HEK293 (cell line): ENCODE measurements at regions not wholly inside any gene's neighbourhood (a gene's known extent, or its start where the extent isn't known, plus 50 kb on each side); places are given as distances from the start of the nearest gene placed in this dataset.

ENCODE experiments used
- CTCF ChIA-PET: fragments of 350-600 bp; formaldehyde crosslinking; extraction: SDS; loops from one replicate; lab custom pipeline; 2021; ENCODE audit warnings: antibody characterized with exemption; lab: Yijun Ruan, JAX
- POLR2A ChIA-PET: fragments of 300-600 bp; formaldehyde crosslinking; extraction: SDS; loops from one replicate; lab custom pipeline; 2020; ENCODE audit warnings: antibody characterized with exemption, inconsistent platforms; lab: Yijun Ruan, JAX
- H3K27ac ChIP-seq: fragments of 200-500 bp; sonication (Bioruptor generic); 2 replicates; pipeline ENCODE4 v1.5.1; 2014; ENCODE audit warnings: low read depth, low read length, control low read depth, inconsistent platforms; ENCODE audit errors: extremely low read depth
- H3K36me3 ChIP-seq, 2 experiments: fragments of 200-500 bp in 1 of 2; sonication (Bioruptor generic) in 1 of 2; 1 replicate in 1 of 2; 2 replicates in 1 of 2; pipeline ENCODE4 v1.5.1; 2014 to 2017; ENCODE audit warnings: inconsistent platforms in 2 of 2, low read length in 2 of 2; ENCODE audit not compliant: control insufficient read depth in 2 of 2, insufficient read depth in 1 of 2
- H3K4me1 ChIP-seq: fragments of 200-500 bp; sonication (Bioruptor generic); 2 replicates; pipeline ENCODE4 v1.5.1; 2014; ENCODE audit warnings: mild to moderate bottlenecking, low read length, inconsistent platforms; ENCODE audit not compliant: control insufficient read depth, insufficient read depth
- H3K4me3 ChIP-seq: 2 replicates; pipeline ENCODE4 v1.5.1; 2011; ENCODE audit warnings: low read depth, mild to moderate bottlenecking, control low read depth, low read length, moderate library complexity
- H3K9me3 ChIP-seq: fragments of 200-500 bp; sonication (Bioruptor generic); 2 replicates; pipeline ENCODE4 v1.5.1; 2014; ENCODE audit warnings: low read depth, low read length, inconsistent platforms; ENCODE audit not compliant: control insufficient read depth, insufficient read depth
- BCL11A ChIP-seq: fragments of 450-650 bp; formaldehyde crosslinking; IDR thresholded peaks from 2 replicates; pipeline ENCODE4 v1.5.1; 2016; ENCODE audit warnings: low read depth, missing biosample characterization, missing genetic modification characterization
- CTCF ChIP-seq: fragments of 450-650 bp; formaldehyde crosslinking; IDR thresholded peaks from 2 replicates; pipeline ENCODE4 v1.5.1; 2016; ENCODE audit warnings: missing biosample characterization, missing genetic modification characterization
- GLI2 ChIP-seq: fragments of 450-650 bp; formaldehyde crosslinking; IDR thresholded peaks from 2 replicates; pipeline ENCODE4; 2017; ENCODE audit warnings: missing biosample characterization, missing genetic modification characterization, low read depth, borderline replicate concordance
- HIC1 ChIP-seq: fragments of 450-650 bp; formaldehyde crosslinking; IDR thresholded peaks from 2 replicates; pipeline ENCODE4 v1.5.1; 2016; ENCODE audit warnings: missing biosample characterization, missing genetic modification characterization
- MZF1 ChIP-seq: fragments of 450-650 bp; formaldehyde crosslinking; IDR thresholded peaks from 2 replicates; pipeline ENCODE4 v1.5.1; 2017; ENCODE audit warnings: missing biosample characterization, missing genetic modification characterization, borderline replicate concordance
- OVOL3 ChIP-seq: fragments of 450-650 bp; formaldehyde crosslinking; IDR thresholded peaks from 2 replicates; pipeline ENCODE4 v1.5.1; 2016; ENCODE audit warnings: missing biosample characterization, missing genetic modification characterization
- ZBTB7A ChIP-seq: fragments of 450-650 bp; formaldehyde crosslinking; IDR thresholded peaks from 2 replicates; pipeline ENCODE4 v1.5.1; 2016; ENCODE audit warnings: low read depth, missing biosample characterization, missing genetic modification characterization
- ZBTB8A ChIP-seq: fragments of 450-650 bp; formaldehyde crosslinking; IDR thresholded peaks from 2 replicates; pipeline ENCODE4 v1.5.1; 2016; ENCODE audit warnings: missing biosample characterization, missing genetic modification characterization
- ZEB2 ChIP-seq: fragments of 450-650 bp; formaldehyde crosslinking; IDR thresholded peaks from 2 replicates; pipeline ENCODE4 v1.5.1; 2016; ENCODE audit warnings: missing biosample characterization, missing genetic modification characterization
- ZNF10 ChIP-seq: fragments of 450-650 bp; formaldehyde crosslinking; IDR thresholded peaks from 2 replicates; pipeline ENCODE4 v1.5.1; 2017; ENCODE audit warnings: missing biosample characterization, missing genetic modification characterization
- ZNF148 ChIP-seq: fragments of 450-650 bp; formaldehyde crosslinking; IDR thresholded peaks from 2 replicates; pipeline ENCODE4 v1.5.0; 2017; ENCODE audit warnings: missing biosample characterization, missing genetic modification characterization, borderline replicate concordance
- ZNF175 ChIP-seq: fragments of 450-650 bp; formaldehyde crosslinking; IDR thresholded peaks from 2 replicates; pipeline ENCODE4 v1.5.1; 2016; ENCODE audit warnings: missing biosample characterization, missing genetic modification characterization
- ZNF214 ChIP-seq: fragments of 450-650 bp; formaldehyde crosslinking; IDR thresholded peaks from 2 replicates; pipeline ENCODE4 v1.5.1; 2017; ENCODE audit warnings: missing biosample characterization, mild to moderate bottlenecking, missing genetic modification characterization, borderline replicate concordance
- ZNF239 ChIP-seq: fragments of 450-650 bp; formaldehyde crosslinking; IDR thresholded peaks from 2 replicates; pipeline ENCODE4 v1.5.1; 2016; ENCODE audit warnings: missing biosample characterization, missing genetic modification characterization
- ZNF37A ChIP-seq: fragments of 450-650 bp; IDR thresholded peaks from 2 replicates; pipeline ENCODE4 v1.5.1; 2018; ENCODE audit warnings: missing biosample characterization, missing genetic modification characterization
- ZNF529 ChIP-seq: fragments of 450-650 bp; formaldehyde crosslinking; IDR thresholded peaks from 2 replicates; pipeline ENCODE4 v1.5.1; 2017; ENCODE audit warnings: missing genetic modification characterization, missing biosample characterization; ENCODE audit not compliant: insufficient replicate concordance
- ZNF629 ChIP-seq: fragments of 450-650 bp; formaldehyde crosslinking; IDR thresholded peaks from 2 replicates; pipeline ENCODE4 v1.5.1; 2017; ENCODE audit warnings: missing biosample characterization, missing genetic modification characterization
- ZNF768 ChIP-seq: fragments of 450-650 bp; formaldehyde crosslinking; IDR thresholded peaks from 2 replicates; pipeline ENCODE4 v1.5.1; 2018; ENCODE audit warnings: missing biosample characterization, mild to moderate bottlenecking, missing genetic modification characterization
- ZNF837 ChIP-seq: fragments of 450-650 bp; formaldehyde crosslinking; IDR thresholded peaks from 2 replicates; pipeline ENCODE4 v1.5.1; 2016; ENCODE audit warnings: missing biosample characterization, missing genetic modification characterization
- ZNF843 ChIP-seq: fragments of 450-650 bp; formaldehyde crosslinking; IDR thresholded peaks from 2 replicates; pipeline ENCODE4 v1.5.1; 2016; ENCODE audit warnings: missing biosample characterization, missing genetic modification characterization

- Histone ChIP-seq H3K4me3 (no peak overlapping the region), H3K36me3 (no peaks in the 10 kb centered on the region), H3K4me1 (no peaks in the 10 kb centered on the region), H3K9me3 (no peaks in the 10 kb centered on the region), H3K27ac (no peak overlapping the region)
- TF ChIP-seq ZNF175 (tag by site-specific recombination) (no peak), BCL11A (tag by site-specific recombination) (no peak), ZNF837 (no peak)
- CTCF ChIA-PET = no interaction called here
- POLR2A ChIA-PET = no interaction called here
Observed at GRCh38 chr2:107542314-107542740, 284.4 kb upstream of the RGPD4 start.

GRCh38 chr2:107543793-107544192 is 282.9 kb upstream of the RGPD4 start:
- TF ChIP-seq ZNF529 (tag by site-specific recombination) (no peak), ZNF37A (no peak), ZNF768 (tag by site-specific recombination) (no peak), ZNF239 (tag by site-specific recombination) (no peak), MZF1 (tag by site-specific recombination) (no peak), CTCF (tag by site-specific recombination) (no peak), OVOL3 (no peak), ZNF629 (no peak), ZEB2 (tag by site-specific recombination) (no peak), ZNF10 (tag by site-specific recombination) (no peak), ZNF148 (tag by site-specific recombination) (no peak), ZBTB7A (no peak), ZBTB8A (tag by site-specific recombination) (no peak), HIC1 (tag by site-specific recombination) (no peak), ZNF843 (no peak), ZNF214 (no peak), GLI2 (tag by site-specific recombination) (no peak)
- ChIA-PET CTCF (interaction anchor here (0.7 kb wide), 1 partner anchor 145 kb away, joined by 3 read pairs; no protein-coding TSS in a partner anchor), POLR2A (no interaction called here)
- Histone ChIP-seq H3K4me1 (no peaks in the 10 kb centered on the region), H3K27ac (no peak overlapping the region), H3K4me3 (no peak overlapping the region), H3K9me3 (no peaks in the 10 kb centered on the region), H3K36me3 (no peaks in the 10 kb centered on the region)
